Fibroblast of lung (primary cell): ENCODE measurements at regions not wholly inside any gene's neighbourhood (a gene's known extent, or its start where the extent isn't known, plus 50 kb on each side); places are given as distances from the start of the nearest gene placed in this dataset.

Experiments used
- DNase-seq, 2 donors: peaks; one replicate each; pipeline versions ENCODE4 v3.0.0 to v3.0.0-alpha.2; 2010; ENCODE audit warnings: low read depth in 2 of 2
- H2AFZ ChIP-seq: 2 replicates; pipeline ENCODE4 v1.5.1; 2012; ENCODE audit warnings: low read length, control low read depth, inconsistent platforms
- H3K27ac ChIP-seq: 2 replicates; pipeline ENCODE4 v1.5.1; 2011; ENCODE audit warnings: low read length, control low read depth; ENCODE audit not compliant: insufficient read depth
- H3K27me3 ChIP-seq: 2 replicates; pipeline ENCODE4 v1.5.1; 2011; ENCODE audit warnings: mild to moderate bottlenecking, low read length; ENCODE audit not compliant: control insufficient read depth, insufficient read depth
- H3K36me3 ChIP-seq: 2 replicates; pipeline ENCODE4 v1.5.1; 2011; ENCODE audit warnings: low read length; ENCODE audit not compliant: control insufficient read depth, insufficient read depth
- H3K4me1 ChIP-seq: 2 replicates; pipeline ENCODE4 v1.5.1; 2011; ENCODE audit warnings: low read length; ENCODE audit not compliant: control insufficient read depth, insufficient read depth; ENCODE audit errors: extremely low read depth
- H3K4me2 ChIP-seq: 2 replicates; pipeline ENCODE4 v1.5.1; 2011; ENCODE audit warnings: low read length, control low read depth; ENCODE audit not compliant: insufficient read depth; ENCODE audit errors: extremely low read depth
- H3K4me3 ChIP-seq, 4 experiments: fragments of 200-600 bp in 1 of 4; sonication (generic) in 1 of 4; replicated peaks in 1 of 4; 2 replicates each; pipeline ENCODE4 v1.5.1; 2011 to 2016; ENCODE audit warnings: low read length in 4 of 4, low read depth in 3 of 4, mild to moderate bottlenecking in 3 of 4, control low read depth in 2 of 4, inconsistent platforms in 1 of 4, mixed read lengths in 1 of 4; ENCODE audit not compliant: insufficient read depth in 1 of 4; ENCODE audit errors: control extremely low read depth in 1 of 4
- H3K79me2 ChIP-seq: 2 replicates; pipeline ENCODE4 v1.5.1; 2012; ENCODE audit warnings: mild to moderate bottlenecking, low read length, inconsistent platforms; ENCODE audit not compliant: control insufficient read depth, insufficient read depth
- H3K9ac ChIP-seq: 2 replicates; pipeline ENCODE4 v1.5.1; 2011; ENCODE audit warnings: mild to moderate bottlenecking, low read length, control low read depth; ENCODE audit not compliant: insufficient read depth
- H3K9me3 ChIP-seq: 2 replicates; pipeline ENCODE4 v1.5.1; 2012; ENCODE audit warnings: low read depth, low read length; ENCODE audit not compliant: control insufficient read depth, insufficient read depth
- H4K20me1 ChIP-seq: 2 replicates; pipeline ENCODE4 v1.5.1; 2011; ENCODE audit warnings: low read length; ENCODE audit not compliant: control insufficient read depth, insufficient read depth; ENCODE audit errors: extremely low read depth
- CTCF ChIP-seq, 2 donors: IDR thresholded peaks in 1 of 2; conservative IDR thresholded peaks in 1 of 2; 1 replicate in 1 of 2; 2 replicates in 1 of 2; pipeline ENCODE4 v1.5.1; 2011 to 2012; ENCODE audit warnings: low read length in 2 of 2, control low read depth in 1 of 2, inconsistent platforms in 1 of 2, low read depth in 1 of 2, mild to moderate bottlenecking in 1 of 2
- EZH2 ChIP-seq: IDR thresholded peaks from 2 replicates; pipeline ENCODE4 v1.5.1; 2012; ENCODE audit warnings: low read length, control low read depth, mild to moderate bottlenecking; ENCODE audit errors: missing control alignments

- Histone ChIP-seq H3K27me3 (no peaks in the 10 kb centered on the region), H3K27ac (no peak overlapping the region), H3K9me3 (no peaks in the 10 kb centered on the region), H4K20me1 (no peaks in the 10 kb centered on the region), H3K4me3 (no peak overlapping the region), H3K79me2 (no peaks in the 10 kb centered on the region), H3K4me1 (no peaks in the 10 kb centered on the region), H2AFZ (no peak overlapping the region), H3K36me3 (no peaks in the 10 kb centered on the region), H3K9ac (no peak overlapping the region), H3K4me2 (no peak overlapping the region)
- peak; percentile 31 to 53 for DNase-seq
- TF ChIP-seq CTCF (conservative IDR thresholded peaks at IDR 0.05 in 1 of 2, IDR thresholded peaks at IDR 0.05 in 1 of 2; ENCODE audit: low read depth in 1 of 2, low read length in 2 of 2) (peak; percentile 24 to 36), EZH2 (no peak)
Observed at GRCh38 chr13:46962281-46962941, 65.6 kb upstream of the HTR2A start.

GRCh38 chr13:46961719-46962118, 64.9 kb upstream of the HTR2A start:
- Histone ChIP-seq H3K9ac (no peak overlapping the region), H3K4me3 (no peak overlapping the region), H3K36me3 (no peaks in the 10 kb centered on the region), H3K27me3 (no peaks in the 10 kb centered on the region), H3K79me2 (no peaks in the 10 kb centered on the region), H3K9me3 (no peaks in the 10 kb centered on the region), H4K20me1 (no peaks in the 10 kb centered on the region), H2AFZ (no peak overlapping the region), H3K4me2 (no peak overlapping the region), H3K4me1 (no peaks in the 10 kb centered on the region), H3K27ac (no peak overlapping the region)
- DNase-seq: peak; percentile 82
- no peak for TF ChIP-seq CTCF (conservative IDR thresholded peaks at IDR 0.05 in 1 of 2, IDR thresholded peaks at IDR 0.05 in 1 of 2; ENCODE audit: low read depth in 1 of 2, low read length in 2 of 2)
- no peak for TF ChIP-seq EZH2

- Histone ChIP-seq H3K4me1 (no peaks in the 10 kb centered on the region), H4K20me1 (no peaks in the 10 kb centered on the region), H3K9ac (no peak overlapping the region), H3K79me2 (no peaks in the 10 kb centered on the region), H3K4me3 (no peak overlapping the region), H3K27ac (no peak overlapping the region), H3K27me3 (no peaks in the 10 kb centered on the region), H3K36me3 (no peaks in the 10 kb centered on the region), H2AFZ (no peak overlapping the region), H3K4me2 (no peak overlapping the region), H3K9me3 (no peaks in the 10 kb centered on the region)
- DNase-seq: no peak
- TF ChIP-seq CTCF (conservative IDR thresholded peaks at IDR 0.05 in 1 of 2, IDR thresholded peaks at IDR 0.05 in 1 of 2; ENCODE audit: low read depth in 1 of 2, low read length in 2 of 2) (no peak), EZH2 (no peak)
Observed at GRCh38 chr13:46953941-46954340, 57.1 kb upstream of the HTR2A start.
